ENCODE measurements at regions not wholly inside any gene's neighbourhood (a gene's known extent, or its start where the extent isn't known, plus 50 kb on each side); places are given as distances from the start of the nearest gene placed in this dataset.

- no peak overlapping the region for H3K4me3 ChIP-seq
- H3K36me3 ChIP-seq, result no peaks in the 10 kb centered on the region
- H3K4me1 ChIP-seq, result no peaks in the 10 kb centered on the region
- no peak overlapping the region for H3K27ac ChIP-seq
- TF ChIP-seq CTCF (IDR thresholded peaks at IDR 0.05) (no peak), POLR2A (IDR thresholded peaks at IDR 0.05) (no peak)
- H3K9me3 ChIP-seq, result no peaks in the 10 kb centered on the region
- no peak for DNase-seq
- no peaks in the 10 kb centered on the region for H3K27me3 ChIP-seq
These were observed 402.1 kb upstream of the CHD6 start for GRCh38 chr20:42020316-42020715.

- H3K4me3 ChIP-seq, result no peak overlapping the region
- TF ChIP-seq POLR2A (IDR thresholded peaks at IDR 0.05) (no peak), CTCF (IDR thresholded peaks at IDR 0.05) (peak in 1 of 6 experiments; percentile 5)
- no peaks in the 10 kb centered on the region for H3K27me3 ChIP-seq
- no peaks in the 10 kb centered on the region for H3K9me3 ChIP-seq
- no peak overlapping the region for H3K27ac ChIP-seq
- no peaks in the 10 kb centered on the region for H3K4me1 ChIP-seq
- H3K36me3 ChIP-seq, result no peaks in the 10 kb centered on the region
- no peak for DNase-seq
These were observed 400.8 kb upstream of the CHD6 start for GRCh38 chr20:42018979-42019378.

- peaks cover 0 to 6% (median 0%) of the 10 kb centered on the region in 4 donors for H3K9me3 ChIP-seq
- H3K27me3 ChIP-seq, result no peaks in the 10 kb centered on the region
- H3K4me1 ChIP-seq, result no peaks in the 10 kb centered on the region
- no peak overlapping the region for H3K27ac ChIP-seq
- DNase-seq, result no peak
- H3K36me3 ChIP-seq, result no peaks in the 10 kb centered on the region
- no peak overlapping the region for H3K4me3 ChIP-seq
- TF ChIP-seq CTCF (IDR thresholded peaks at IDR 0.05), result no peak
- TF ChIP-seq POLR2A (IDR thresholded peaks at IDR 0.05), result no peak
These were observed 391.9 kb upstream of the CHD6 start for GRCh38 chr20:42010090-42010489.

- H3K36me3 ChIP-seq, result no peaks in the 10 kb centered on the region
- H3K4me1 ChIP-seq, result no peaks in the 10 kb centered on the region
- DNase-seq, result no peak
- H3K27ac ChIP-seq, result no peak overlapping the region
- TF ChIP-seq POLR2A (IDR thresholded peaks at IDR 0.05) (no peak), CTCF (IDR thresholded peaks at IDR 0.05) (no peak)
- no peaks in the 10 kb centered on the region for H3K27me3 ChIP-seq
- no peak overlapping the region for H3K4me3 ChIP-seq
- peaks cover 0 to 6% (median 0%) of the 10 kb centered on the region in 4 donors for H3K9me3 ChIP-seq
These were observed 389.1 kb upstream of the CHD6 start for GRCh38 chr20:42007251-42007650.

- Histone ChIP-seq H3K9me3 (peaks cover 0 to 6% (median 0%) of the 10 kb centered on the region in 4 donors), H3K4me3 (no peak overlapping the region), H3K4me1 (no peaks in the 10 kb centered on the region), H3K27me3 (no peaks in the 10 kb centered on the region), H3K27ac (no peak overlapping the region), H3K36me3 (no peaks in the 10 kb centered on the region)
- no peak for DNase-seq
- TF ChIP-seq POLR2A (IDR thresholded peaks at IDR 0.05) (no peak), CTCF (IDR thresholded peaks at IDR 0.05) (no peak)
These were observed 387.0 kb upstream of the CHD6 start for GRCh38 chr20:42005211-42005610.

GRCh38 chr20:42003380-42003779, 385.2 kb upstream of the CHD6 start:
- no peaks in the 10 kb centered on the region for H3K36me3 ChIP-seq
- H3K4me1 ChIP-seq, result no peaks in the 10 kb centered on the region
- H3K9me3 ChIP-seq, result peaks cover 0 to 4% (median 0%) of the 10 kb centered on the region in 4 donors
- TF ChIP-seq CTCF (IDR thresholded peaks at IDR 0.05) (no peak), POLR2A (IDR thresholded peaks at IDR 0.05) (no peak)
- H3K27me3 ChIP-seq, result no peaks in the 10 kb centered on the region
- no peak overlapping the region for H3K4me3 ChIP-seq
- DNase-seq, result no peak
- H3K27ac ChIP-seq, result no peak overlapping the region

Data from Peyer's patch (tissue), 4 donors.